ENCODE measurements at regions not wholly inside any gene's neighbourhood (a gene's known extent, or its start where the extent isn't known, plus 50 kb on each side); places are given as distances from the start of the nearest gene placed in this dataset.

DNA sequence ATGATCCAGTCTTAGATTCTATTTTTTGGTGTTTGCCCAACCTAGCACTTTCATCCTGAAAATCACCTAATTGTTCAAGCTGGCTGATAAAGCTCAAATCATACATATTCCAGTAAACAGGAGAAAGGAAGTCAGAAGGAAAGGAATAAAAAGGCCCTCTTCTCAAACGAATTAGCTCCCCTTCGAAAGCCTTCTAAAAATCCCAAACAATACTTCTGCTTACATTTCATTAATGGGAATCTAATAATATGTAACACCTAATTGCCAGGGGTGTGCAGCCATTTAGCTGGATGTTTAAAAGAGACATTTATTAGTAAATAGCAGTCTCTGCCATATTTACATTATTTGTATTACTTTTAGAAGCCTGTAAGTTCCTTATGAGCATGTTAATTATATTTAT lies 302.9 kb upstream of the TCF21 start:
- TF ChIP-seq, protein P1, sequence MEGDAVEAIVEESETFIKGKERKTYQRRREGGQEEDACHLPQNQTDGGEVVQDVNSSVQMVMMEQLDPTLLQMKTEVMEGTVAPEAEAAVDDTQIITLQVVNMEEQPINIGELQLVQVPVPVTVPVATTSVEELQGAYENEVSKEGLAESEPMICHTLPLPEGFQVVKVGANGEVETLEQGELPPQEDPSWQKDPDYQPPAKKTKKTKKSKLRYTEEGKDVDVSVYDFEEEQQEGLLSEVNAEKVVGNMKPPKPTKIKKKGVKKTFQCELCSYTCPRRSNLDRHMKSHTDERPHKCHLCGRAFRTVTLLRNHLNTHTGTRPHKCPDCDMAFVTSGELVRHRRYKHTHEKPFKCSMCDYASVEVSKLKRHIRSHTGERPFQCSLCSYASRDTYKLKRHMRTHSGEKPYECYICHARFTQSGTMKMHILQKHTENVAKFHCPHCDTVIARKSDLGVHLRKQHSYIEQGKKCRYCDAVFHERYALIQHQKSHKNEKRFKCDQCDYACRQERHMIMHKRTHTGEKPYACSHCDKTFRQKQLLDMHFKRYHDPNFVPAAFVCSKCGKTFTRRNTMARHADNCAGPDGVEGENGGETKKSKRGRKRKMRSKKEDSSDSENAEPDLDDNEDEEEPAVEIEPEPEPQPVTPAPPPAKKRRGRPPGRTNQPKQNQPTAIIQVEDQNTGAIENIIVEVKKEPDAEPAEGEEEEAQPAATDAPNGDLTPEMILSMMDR (conservative IDR thresholded peaks at IDR 0.05 in 1 of 2, IDR thresholded peaks at IDR 0.05 in 1 of 2; ENCODE audit: low read depth in 1 of 2, low read length in 2 of 2) = no peak
- TF ChIP-seq EZH2 (IDR thresholded peaks at IDR 0.05; ENCODE audit: low read length, missing control alignments) = no peak

Measured in fibroblast of lung (primary cell).